B cell (primary cell): ENCODE measurements at regions not wholly inside any gene's neighbourhood (a gene's known extent, or its start where the extent isn't known, plus 50 kb on each side); places are given as distances from the start of the nearest gene placed in this dataset.

Source experiments
- EZH2 ChIP-seq: IDR thresholded peaks from 2 replicates; pipeline ENCODE4 v1.6.1; 2012; ENCODE audit warnings: borderline replicate concordance, low read depth, mild to moderate bottlenecking, moderate library complexity, low read length; ENCODE audit not compliant: insufficient read depth, poor library complexity, severe bottlenecking
- TF ChIP-seq, protein P1 (sequence below): fragments of 200-600 bp; IDR thresholded peaks from one replicate; pipeline ENCODE4 v1.8.0; 2022; ENCODE audit warnings: antibody characterized with exemption, mild to moderate bottlenecking

GRCh38 chr4:33226783-33227182 is 2506.6 kb downstream of the PCDH7 start:
- TF ChIP-seq, protein P1, sequence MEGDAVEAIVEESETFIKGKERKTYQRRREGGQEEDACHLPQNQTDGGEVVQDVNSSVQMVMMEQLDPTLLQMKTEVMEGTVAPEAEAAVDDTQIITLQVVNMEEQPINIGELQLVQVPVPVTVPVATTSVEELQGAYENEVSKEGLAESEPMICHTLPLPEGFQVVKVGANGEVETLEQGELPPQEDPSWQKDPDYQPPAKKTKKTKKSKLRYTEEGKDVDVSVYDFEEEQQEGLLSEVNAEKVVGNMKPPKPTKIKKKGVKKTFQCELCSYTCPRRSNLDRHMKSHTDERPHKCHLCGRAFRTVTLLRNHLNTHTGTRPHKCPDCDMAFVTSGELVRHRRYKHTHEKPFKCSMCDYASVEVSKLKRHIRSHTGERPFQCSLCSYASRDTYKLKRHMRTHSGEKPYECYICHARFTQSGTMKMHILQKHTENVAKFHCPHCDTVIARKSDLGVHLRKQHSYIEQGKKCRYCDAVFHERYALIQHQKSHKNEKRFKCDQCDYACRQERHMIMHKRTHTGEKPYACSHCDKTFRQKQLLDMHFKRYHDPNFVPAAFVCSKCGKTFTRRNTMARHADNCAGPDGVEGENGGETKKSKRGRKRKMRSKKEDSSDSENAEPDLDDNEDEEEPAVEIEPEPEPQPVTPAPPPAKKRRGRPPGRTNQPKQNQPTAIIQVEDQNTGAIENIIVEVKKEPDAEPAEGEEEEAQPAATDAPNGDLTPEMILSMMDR: no peak
- no peak for TF ChIP-seq EZH2
